ENCODE measurements at regions not wholly inside any gene's neighbourhood (a gene's known extent, or its start where the extent isn't known, plus 50 kb on each side); places are given as distances from the start of the nearest gene placed in this dataset.

DNA sequence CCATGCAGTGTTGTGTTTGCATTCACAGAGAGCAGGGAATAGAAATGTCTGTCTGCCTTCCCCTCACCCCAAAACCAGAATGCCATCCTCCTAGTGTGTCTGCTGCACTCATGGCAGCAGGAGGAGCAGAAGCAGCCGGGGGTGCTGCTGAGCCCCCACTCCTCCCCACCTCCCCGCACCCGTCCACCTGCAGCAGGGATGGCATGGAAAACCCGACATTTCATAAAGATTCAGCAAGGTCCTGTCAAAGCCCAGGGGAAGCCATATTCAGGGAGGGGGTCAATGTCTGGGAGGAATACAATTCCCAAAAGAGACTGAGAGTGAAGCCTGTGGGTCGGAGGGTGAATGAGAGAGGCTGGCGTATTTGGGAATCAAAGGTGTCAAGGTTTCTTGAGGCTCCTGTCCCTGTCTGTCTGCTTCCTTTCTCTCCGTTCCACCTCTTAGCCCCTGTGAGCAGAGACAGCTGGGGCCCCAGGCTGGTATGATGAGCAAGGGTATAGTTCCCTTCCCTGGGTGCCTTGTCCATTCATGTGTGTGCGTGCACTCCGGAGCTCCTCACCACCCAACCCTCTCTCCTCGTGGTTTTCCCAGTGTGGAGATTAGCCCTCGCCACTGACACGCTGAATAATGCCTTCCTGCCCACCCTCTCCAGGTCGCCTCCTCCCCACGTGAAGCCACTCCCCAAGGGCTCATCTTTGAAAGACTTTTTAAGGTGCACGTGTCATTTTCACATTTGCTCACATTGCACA, 133.5 kb upstream of the ZNF236 start:
- H3K23ac ChIP-seq (ENCODE audit: low read depth, low read length): no peak overlapping the region
- no peak overlapping the region for H3K18ac ChIP-seq (ENCODE audit: low read depth, low read length)
- no peak for ATAC-seq (ENCODE audit: low read depth)
- H3K4ac ChIP-seq (ENCODE audit: low read depth, low read length): no peak overlapping the region
- no peak overlapping the region for H3K27ac ChIP-seq (ENCODE audit: insufficient read depth, low read length)
- dilution Hi-C loops (cut with HindIII; ENCODE audit: low sequenced_read_pairs, unreplicated experiment) (no loop called here), in situ Hi-C loops (cut with MboI; ENCODE audit: low sequenced_read_pairs) (loop anchor here (5.0 kb wide), 1 partner anchor 292 kb away; no protein-coding TSS in a partner anchor), intact Hi-C loops (cut with micrococcal nuclease) (loop anchor here (5.0 kb wide), 1 partner anchor 67 kb away; no protein-coding TSS in a partner anchor)
- no peaks in the 10 kb centered on the region for H3K79me1 ChIP-seq (ENCODE audit: low read depth in 1 of 2, low read length in 2 of 2)
- no peak overlapping the region for H2BK20ac ChIP-seq (ENCODE audit: low read depth, low read length)
- no peak overlapping the region for H4K91ac ChIP-seq (ENCODE audit: insufficient read depth, low read depth, low read length)
- ChIA-PET POLR2A (ENCODE audit: unreplicated experiment) (no interaction called here), CTCF (interaction anchor here (1.2 kb wide), 1 partner anchor 31 kb away, joined by 4 read pairs; no protein-coding TSS in a partner anchor)
- H2AK5ac ChIP-seq (ENCODE audit: low read depth, low read length): no peak overlapping the region
- H3K4me2 ChIP-seq (ENCODE audit: low read depth, low read length): no peak overlapping the region
- no peaks in the 10 kb centered on the region; the same call in 1 of the 2 replicates for H3K4me1 ChIP-seq (ENCODE audit: control insufficient read depth, insufficient read depth, low read length)
- H2BK120ac ChIP-seq (ENCODE audit: low read depth, low read length): no peak overlapping the region
- no peak overlapping the region for H4K5ac ChIP-seq (ENCODE audit: low read depth, low read length)
- no peaks in the 10 kb centered on the region for H4K20me1 ChIP-seq (ENCODE audit: insufficient read depth, low read length)
- H3K27me3 ChIP-seq (ENCODE audit: control insufficient read depth, insufficient read depth, low read length): peaks cover 48% of the 10 kb centered on the region
- H2BK5ac ChIP-seq (ENCODE audit: low read depth, low read length, poor library complexity, severe bottlenecking): no peak overlapping the region
- H3K9ac ChIP-seq (ENCODE audit: low read depth, low read length): no peak overlapping the region
- 71% methylated on average over 7 of the region's 15 CpGs; no CpG with 5 or more reads in 1 of the 2 experiments for WGBS, 2 experiments (ENCODE audit: extremely low coverage in 2 of 2, insufficient read length in 1 of 2)
- 0 out of 2 replicates have a peak, but pooled peaks cover 2% of the 10 kb centered on the region for H3K9me3 ChIP-seq (ENCODE audit: control insufficient read depth, insufficient read depth, low read length)
- BruUV-seq (replicated peaks): no TSS peak
- no peak overlapping the region for H2BK15ac ChIP-seq (ENCODE audit: low read depth, low read length)
- H3K9me1 ChIP-seq (ENCODE audit: insufficient read depth, low read length): no peaks in the 10 kb centered on the region
- H3K56ac ChIP-seq (ENCODE audit: extremely low read depth, insufficient read depth, low read length): no peak overlapping the region
- H3K4me3 ChIP-seq (ENCODE audit: insufficient read depth, low read depth, low read length): no peak overlapping the region
- no peaks in the 10 kb centered on the region for H3K36me3 ChIP-seq (ENCODE audit: control insufficient read depth, insufficient read depth, low read length)
- TF ChIP-seq MAFK (IDR thresholded peaks at IDR 0.05; ENCODE audit: low read depth, low read length): no peak
- no peak for TF ChIP-seq RFX5 (IDR thresholded peaks at IDR 0.05; ENCODE audit: low read depth, low read length)
- TF ChIP-seq POLR2A (IDR thresholded peaks at IDR 0.05; ENCODE audit: low read depth, low read length): no peak
- TF ChIP-seq CEBPB (IDR thresholded peaks at IDR 0.05; ENCODE audit: low read depth, low read length): no peak
- TF ChIP-seq MXI1 (IDR thresholded peaks at IDR 0.05; ENCODE audit: borderline replicate concordance, low read depth, low read length): no peak
- TF ChIP-seq SMC3 (IDR thresholded peaks at IDR 0.05; ENCODE audit: low read depth, low read length): no peak
- no peak for TF ChIP-seq ELK1 (IDR thresholded peaks at IDR 0.05; ENCODE audit: borderline replicate concordance, low read depth, low read length)
- no peak for TF ChIP-seq CHD1 (IDR thresholded peaks at IDR 0.05; ENCODE audit: low read depth, low read length)
- TF ChIP-seq RAD21 (IDR thresholded peaks at IDR 0.05; ENCODE audit: low read length): no peak
- no peak for DNase-seq
- no peak overlapping the region for H2AK9ac ChIP-seq (replicated peaks; ENCODE audit: low read depth, low read length, poor library complexity)
- H4K8ac ChIP-seq (ENCODE audit: low read depth in 2 of 2, low read length in 2 of 2): no peak overlapping the region
- H2AFZ ChIP-seq (replicated peaks; ENCODE audit: low read length, poor library complexity): no peak overlapping the region
- no peak overlapping the region for H3K14ac ChIP-seq (replicated peaks; ENCODE audit: low read depth, low read length)

Data from IMR-90 (cell line).